LNCaP clone FGC (cell line): ENCODE measurements at regions not wholly inside any gene's neighbourhood (a gene's known extent, or its start where the extent isn't known, plus 50 kb on each side); places are given as distances from the start of the nearest gene placed in this dataset.
A peak's percentile ranks its signal among the peaks of the same experiment; 100 is the strongest.

ENCODE experiments used
- DNase-seq: peaks from one replicate; pipeline ENCODE4 v3.0.0-alpha.2; 2011; ENCODE audit warnings: low read depth
- H3K4me3 ChIP-seq: 2 replicates; pipeline ENCODE4 v1.5.1; 2011; ENCODE audit warnings: mild to moderate bottlenecking, low read depth, low read length, control low read depth
- TF ChIP-seq, protein P1 (sequence below): IDR thresholded peaks from 2 replicates; pipeline ENCODE4 v1.5.1; 2012; ENCODE audit warnings: mild to moderate bottlenecking; ENCODE audit not compliant: control insufficient read depth, insufficient read depth; ENCODE audit errors: extremely low read depth

DNA sequence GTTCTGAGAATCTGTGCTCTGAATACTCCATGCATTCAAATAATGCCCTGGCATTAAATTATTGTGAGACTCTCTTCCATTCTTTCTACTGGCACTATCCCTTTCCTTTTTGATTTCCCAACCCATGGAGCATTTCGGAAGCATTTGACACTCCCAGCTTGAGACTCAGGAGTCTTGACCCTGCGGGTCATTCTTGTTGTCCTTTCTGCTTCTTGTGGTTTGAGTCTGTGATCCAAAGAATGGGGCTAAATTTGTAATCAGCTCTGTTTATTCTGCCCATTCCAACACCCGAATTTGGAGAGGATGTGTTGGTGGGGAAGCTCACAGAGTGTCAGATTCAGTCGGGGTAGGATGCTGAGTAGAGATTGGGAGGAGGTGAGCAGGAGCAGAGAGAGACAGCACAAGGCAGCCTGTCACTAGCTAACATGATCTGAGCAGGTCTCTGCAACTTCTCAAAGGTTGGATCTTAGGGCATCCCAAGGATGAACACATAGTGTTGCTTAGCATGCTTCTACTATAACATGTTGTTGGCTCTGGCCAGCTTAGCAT, 80.4 kb upstream of the BMPER start:
- no peak overlapping the region for H3K4me3 ChIP-seq
- DNase-seq = no peak
- TF ChIP-seq, protein P1, sequence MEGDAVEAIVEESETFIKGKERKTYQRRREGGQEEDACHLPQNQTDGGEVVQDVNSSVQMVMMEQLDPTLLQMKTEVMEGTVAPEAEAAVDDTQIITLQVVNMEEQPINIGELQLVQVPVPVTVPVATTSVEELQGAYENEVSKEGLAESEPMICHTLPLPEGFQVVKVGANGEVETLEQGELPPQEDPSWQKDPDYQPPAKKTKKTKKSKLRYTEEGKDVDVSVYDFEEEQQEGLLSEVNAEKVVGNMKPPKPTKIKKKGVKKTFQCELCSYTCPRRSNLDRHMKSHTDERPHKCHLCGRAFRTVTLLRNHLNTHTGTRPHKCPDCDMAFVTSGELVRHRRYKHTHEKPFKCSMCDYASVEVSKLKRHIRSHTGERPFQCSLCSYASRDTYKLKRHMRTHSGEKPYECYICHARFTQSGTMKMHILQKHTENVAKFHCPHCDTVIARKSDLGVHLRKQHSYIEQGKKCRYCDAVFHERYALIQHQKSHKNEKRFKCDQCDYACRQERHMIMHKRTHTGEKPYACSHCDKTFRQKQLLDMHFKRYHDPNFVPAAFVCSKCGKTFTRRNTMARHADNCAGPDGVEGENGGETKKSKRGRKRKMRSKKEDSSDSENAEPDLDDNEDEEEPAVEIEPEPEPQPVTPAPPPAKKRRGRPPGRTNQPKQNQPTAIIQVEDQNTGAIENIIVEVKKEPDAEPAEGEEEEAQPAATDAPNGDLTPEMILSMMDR = no peak

DNA sequence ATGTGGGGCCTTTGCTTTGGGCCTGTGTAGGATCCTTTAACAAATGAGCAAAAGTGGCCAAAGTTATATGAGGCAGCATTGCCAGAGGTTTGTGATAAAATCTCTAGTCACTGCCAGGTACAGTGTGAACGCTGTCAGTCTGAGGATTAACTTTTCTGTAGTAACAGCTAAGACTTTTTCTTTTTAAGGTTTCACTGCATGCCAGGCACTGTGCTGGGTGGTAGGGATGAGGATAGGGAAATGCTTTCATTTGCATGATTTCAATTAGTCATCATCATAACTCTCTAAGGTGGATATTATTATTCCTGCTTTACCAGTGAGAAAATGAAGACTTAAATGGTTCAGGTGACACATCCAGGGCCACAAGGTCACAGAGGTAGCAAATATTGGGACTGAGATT, 79.7 kb upstream of the BMPER start:
- TF ChIP-seq, protein P1 = no peak

DNA sequence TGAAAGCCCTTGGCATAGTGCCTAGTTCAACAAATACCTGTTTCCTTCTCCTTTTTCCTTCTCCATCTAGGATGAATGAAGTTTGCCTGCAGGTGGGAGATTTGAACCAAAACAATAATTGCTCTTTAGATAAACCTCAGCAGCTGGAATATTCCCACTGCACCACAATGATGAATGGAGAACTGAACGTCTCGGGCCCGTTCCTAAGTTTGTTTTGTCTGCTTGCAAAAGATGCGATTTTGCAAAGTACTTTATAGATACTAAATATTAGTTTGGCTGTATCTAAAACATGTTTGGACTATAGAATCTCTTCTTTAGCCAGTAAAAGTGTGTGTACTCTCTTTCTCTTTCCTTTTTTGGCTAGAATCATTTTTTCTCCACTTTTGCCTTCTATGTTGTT, 75.8 kb upstream of the BMPER start:
- DNase-seq = no peak
- H3K4me3 ChIP-seq = no peak overlapping the region
- TF ChIP-seq, protein P1 = no peak

More for the DNA sequence above, 79.7 kb upstream of the BMPER start:
- H3K4me3 ChIP-seq = no peak overlapping the region
- no peak for DNase-seq

DNA sequence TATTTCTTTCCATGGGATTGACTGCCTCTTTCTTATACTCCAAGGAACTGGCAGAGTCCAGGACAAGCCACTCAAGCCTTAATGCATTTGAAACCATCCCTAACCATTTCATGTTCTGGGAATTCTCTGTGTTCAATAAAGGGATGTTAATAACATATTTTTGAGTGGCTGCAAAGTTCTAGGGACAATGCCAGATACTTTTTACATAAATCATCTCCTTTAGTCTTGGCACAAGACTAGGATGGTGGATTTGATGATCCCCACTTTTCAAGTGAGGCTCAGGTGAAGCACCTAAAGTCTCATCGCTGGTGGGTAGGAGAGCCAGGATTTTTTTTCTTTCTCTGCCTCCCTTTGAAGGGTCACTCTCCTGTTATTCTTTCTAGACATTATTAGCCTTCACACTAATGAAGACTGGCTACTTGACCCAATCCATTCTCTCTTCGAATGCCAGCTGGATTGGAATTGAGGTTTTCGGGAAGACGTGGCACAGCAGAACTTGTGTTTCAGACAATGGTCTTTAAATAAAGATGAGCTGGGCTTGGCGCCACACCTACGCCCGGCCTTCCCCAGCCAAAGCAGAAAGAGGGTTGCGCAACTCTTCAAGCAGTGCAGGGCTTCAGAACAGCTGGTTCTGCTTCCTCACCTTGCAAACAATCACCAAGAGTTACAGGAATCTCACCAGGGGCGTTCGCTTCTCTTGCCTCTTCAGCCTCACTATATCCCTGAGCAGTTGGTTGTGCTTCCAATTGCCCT, 73.8 kb upstream of the BMPER start:
- TF ChIP-seq, protein P1 = no peak
- no peak overlapping the region for H3K4me3 ChIP-seq
- no peak for DNase-seq

DNA sequence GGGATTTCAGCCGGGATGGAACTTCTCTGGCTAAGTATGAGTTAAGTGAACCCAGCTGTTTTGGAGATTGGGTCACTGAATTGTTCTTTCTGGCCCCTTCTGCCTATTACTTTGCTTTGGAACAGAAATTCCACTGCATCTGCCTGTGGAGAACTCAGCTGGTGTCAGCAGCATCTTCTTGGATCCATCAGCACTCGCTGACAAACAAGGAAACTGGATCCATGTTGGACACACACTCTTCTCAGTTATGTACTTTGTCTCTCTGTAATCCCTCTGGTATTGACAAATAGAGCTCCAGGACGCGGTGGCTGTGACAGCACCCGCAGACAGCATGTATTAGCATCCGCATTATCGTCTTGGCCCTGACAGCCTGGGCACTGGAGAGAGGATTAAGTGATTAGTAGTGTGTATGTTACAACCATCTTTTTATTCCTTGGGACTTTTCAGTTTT, 73.0 kb upstream of the BMPER start:
- no peak for DNase-seq
- no peak overlapping the region for H3K4me3 ChIP-seq
- TF ChIP-seq, protein P1 = no peak

DNA sequence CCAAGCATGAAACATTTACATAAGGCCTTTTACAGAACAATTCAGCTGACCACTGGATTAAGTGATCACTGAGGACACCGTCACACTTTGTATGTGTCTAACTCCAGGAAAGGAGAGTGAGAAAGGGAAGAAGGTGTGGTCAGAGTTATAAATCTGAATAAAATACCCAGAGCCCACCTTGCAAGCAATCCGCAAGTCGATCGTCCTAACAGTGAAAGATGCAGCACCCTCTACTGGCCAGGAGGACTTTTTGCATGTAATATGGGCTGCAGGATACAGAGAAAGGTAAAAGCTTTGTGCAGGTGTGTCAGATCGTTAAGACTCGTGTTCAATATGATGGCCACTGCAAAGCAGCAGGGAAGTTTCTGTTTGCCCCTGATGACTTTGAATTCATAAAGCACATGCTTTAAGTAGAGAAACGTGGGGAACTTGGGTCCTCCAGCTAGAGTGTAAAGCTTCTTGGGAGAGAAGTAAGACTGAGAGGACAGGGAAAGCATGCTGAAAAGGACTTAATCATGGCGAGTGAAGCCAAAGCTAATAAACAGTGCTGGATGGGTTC, 68.5 kb upstream of the BMPER start:
- H3K4me3 ChIP-seq = no peak overlapping the region
- no peak for DNase-seq
- TF ChIP-seq, protein P1 = peak; percentile 69
